Psoas muscle (tissue), 7 donors: ENCODE measurements at regions not wholly inside any gene's neighbourhood (a gene's known extent, or its start where the extent isn't known, plus 50 kb on each side); places are given as distances from the start of the nearest gene placed in this dataset.
"Not testable (repeated sequence)": the region's sequence is repeated elsewhere in the genome, so short reads cannot be mapped to it uniquely, and the experiment has no call there.

ENCODE experiments used
- ATAC-seq, 4 donors: fragments of 200-7000 bp; cut with Tn5 transposase; one replicate each; pipeline ENCODE4 v1.9.1; 2020; ENCODE audit warnings: moderate library complexity in 3 of 4, mild to moderate bottlenecking in 2 of 4
- DNase-seq, 2 donors: peaks; one replicate each; pipeline ENCODE4 v3.0.0-alpha.2; 2020
- H3K27ac ChIP-seq: fragments of 200-600 bp; one replicate; pipeline ENCODE4 v1.8.0; 2022
- H3K27me3 ChIP-seq, 3 donors: fragments of 200-600 bp in 1 of 3; one replicate each; pipeline versions ENCODE4 v1.6.1 to v1.8.0; 2013 to 2022; ENCODE audit warnings: low read length in 2 of 3, mild to moderate bottlenecking in 2 of 3, moderate library complexity in 1 of 3; ENCODE audit not compliant: insufficient read depth in 3 of 3
- H3K36me3 ChIP-seq, 2 donors: fragments of 200-600 bp in 1 of 2; one replicate each; pipeline versions ENCODE4 v1.6.1 to v1.8.0; 2013 to 2022; ENCODE audit warnings: low read depth in 1 of 2, mild to moderate bottlenecking in 1 of 2, moderate library complexity in 1 of 2; ENCODE audit not compliant: insufficient read depth in 1 of 2
- H3K4me1 ChIP-seq: fragments of 200-600 bp; one replicate; pipeline ENCODE4 v1.8.0; 2022
- H3K4me3 ChIP-seq: fragments of 200-600 bp; one replicate; pipeline ENCODE4 v1.8.0; 2022; ENCODE audit warnings: mild to moderate bottlenecking
- H3K9me3 ChIP-seq: fragments of 200-600 bp; one replicate; pipeline ENCODE4 v1.8.0; 2022
- WGBS, 3 donors: extraction: QIAGEN DNeasy Blood & Tissue Kit; methylation state at CpG; one replicate each; pipeline versions ENCODE4 v1.1.6 to v1.1.7; 2013; 5-methylcytosine and 5-hydroxymethylcytosine counted together
- intact Hi-C, 2 donors: fragments of 100-400 bp; cut with DNase I; formaldehyde crosslinking; loops; one replicate each; pipeline versions ENCODE4 v1.11.0 to v1.14.2; 2022
- TF ChIP-seq, protein P1 (sequence below): fragments of 200-600 bp; IDR thresholded peaks from one replicate; pipeline ENCODE4 v1.8.0; 2022; ENCODE audit warnings: antibody characterized with exemption
- donor health status: healthy with polysubstance abuse.
- donor health status: DM: no; HTN: no; CAD: no; lungs with moderate emphysema.
- donor health status: Bipolar disorder and iron deficiency.
- donor health status: healthy.
- donor health status: DM: yes; HTN: yes; CAD: no.
- donor health status: DM: no; HTN: no; CAD: no.
- donor health status: DM: yes; HTN: yes; CAD: no.

GRCh38 chr2:160753960-160754359 lies 260.4 kb upstream of the RBMS1 start:
- ATAC-seq (no peak), DNase-seq (no peak)
- Histone ChIP-seq H3K4me1 (no peaks in the 10 kb centered on the region), H3K4me3 (no peak overlapping the region), H3K27me3 (no peaks in the 10 kb centered on the region), H3K36me3 (no peaks in the 10 kb centered on the region), H3K9me3 (peaks cover 27% of the 10 kb centered on the region), H3K27ac (no peak overlapping the region)
- TF ChIP-seq, protein P1, sequence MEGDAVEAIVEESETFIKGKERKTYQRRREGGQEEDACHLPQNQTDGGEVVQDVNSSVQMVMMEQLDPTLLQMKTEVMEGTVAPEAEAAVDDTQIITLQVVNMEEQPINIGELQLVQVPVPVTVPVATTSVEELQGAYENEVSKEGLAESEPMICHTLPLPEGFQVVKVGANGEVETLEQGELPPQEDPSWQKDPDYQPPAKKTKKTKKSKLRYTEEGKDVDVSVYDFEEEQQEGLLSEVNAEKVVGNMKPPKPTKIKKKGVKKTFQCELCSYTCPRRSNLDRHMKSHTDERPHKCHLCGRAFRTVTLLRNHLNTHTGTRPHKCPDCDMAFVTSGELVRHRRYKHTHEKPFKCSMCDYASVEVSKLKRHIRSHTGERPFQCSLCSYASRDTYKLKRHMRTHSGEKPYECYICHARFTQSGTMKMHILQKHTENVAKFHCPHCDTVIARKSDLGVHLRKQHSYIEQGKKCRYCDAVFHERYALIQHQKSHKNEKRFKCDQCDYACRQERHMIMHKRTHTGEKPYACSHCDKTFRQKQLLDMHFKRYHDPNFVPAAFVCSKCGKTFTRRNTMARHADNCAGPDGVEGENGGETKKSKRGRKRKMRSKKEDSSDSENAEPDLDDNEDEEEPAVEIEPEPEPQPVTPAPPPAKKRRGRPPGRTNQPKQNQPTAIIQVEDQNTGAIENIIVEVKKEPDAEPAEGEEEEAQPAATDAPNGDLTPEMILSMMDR = no peak
- intact Hi-C loops = no loop called here

DNA sequence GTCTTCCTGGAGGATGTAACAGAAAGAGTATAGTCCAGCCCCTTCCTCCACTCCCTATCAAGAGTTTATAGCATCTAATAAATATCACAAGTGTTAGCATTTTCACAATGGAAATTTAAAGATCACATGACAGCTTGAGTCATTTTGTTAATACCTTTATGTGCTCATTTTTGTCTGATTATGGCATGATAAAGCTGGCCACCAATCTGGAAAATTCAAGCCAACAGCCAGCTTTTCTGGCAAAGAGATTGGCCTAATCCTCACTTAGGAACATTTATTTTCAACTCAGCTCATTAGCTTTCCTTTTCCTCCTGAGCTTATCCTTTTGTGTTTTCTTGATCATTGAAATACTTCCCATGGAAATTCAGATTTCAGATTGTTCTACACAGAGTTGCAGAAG lies 262.9 kb upstream of the RBMS1 start:
- DNase-seq (no peak), ATAC-seq (no peak)
- Histone ChIP-seq H3K4me3 (no peak overlapping the region), H3K4me1 (no peaks in the 10 kb centered on the region), H3K9me3 (peaks cover 27% of the 10 kb centered on the region), H3K27me3 (no peaks in the 10 kb centered on the region), H3K27ac (no peak overlapping the region), H3K36me3 (no peaks in the 10 kb centered on the region)
- TF ChIP-seq, protein P1 = no peak
- intact Hi-C loops = no loop called here

GRCh38 chr2:160762493-160763128 lies 269.0 kb upstream of the RBMS1 start:
- WGBS, 3 donors = 90 to 94% (median 93%) methylated on average over 26 of the region's 26 CpGs
- ATAC-seq, H3K4me1 ChIP-seq, H3K36me3 ChIP-seq, H3K27me3 ChIP-seq, intact Hi-C loops, H3K27ac ChIP-seq, H3K9me3 ChIP-seq, H3K4me3 ChIP-seq: not testable (repeated sequence)
- DNase-seq = peak in 1 of 2 donors; percentile 33

DNA sequence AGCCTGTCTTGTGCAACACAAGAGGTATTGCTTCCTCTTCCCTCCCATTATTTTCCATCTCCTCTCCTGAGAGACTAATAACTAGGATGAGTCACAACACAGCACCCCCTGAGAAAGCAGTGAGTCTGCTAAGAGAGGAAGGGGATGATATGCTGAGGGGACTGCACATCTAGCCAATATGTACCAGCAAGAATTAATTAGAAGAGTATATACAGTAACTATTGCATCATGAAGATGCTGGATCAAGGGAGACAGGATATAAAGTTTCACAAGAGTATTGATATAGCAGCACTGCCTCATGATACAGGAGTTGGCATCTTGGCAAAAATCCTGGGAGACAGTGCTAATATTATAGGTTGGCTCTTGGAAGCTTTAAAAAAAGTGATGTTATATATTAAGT lies 289.9 kb upstream of the RBMS1 start:
- TF ChIP-seq, protein P1 = no peak
- H3K36me3 ChIP-seq = no peaks in the 10 kb centered on the region
- no peak overlapping the region for H3K4me3 ChIP-seq
- peaks cover 0 to 4% (median 0%) of the 10 kb centered on the region in 3 donors for H3K27me3 ChIP-seq
- H3K27ac ChIP-seq = no peak overlapping the region
- DNase-seq = no peak
- H3K9me3 ChIP-seq = peaks cover 5% of the 10 kb centered on the region
- intact Hi-C loops = no loop called here
- H3K4me1 ChIP-seq = no peaks in the 10 kb centered on the region
- no peak for ATAC-seq

GRCh38 chr2:160784034-160784433 lies 290.4 kb upstream of the RBMS1 start:
- Histone ChIP-seq H3K27ac (no peak overlapping the region), H3K4me3 (no peak overlapping the region), H3K9me3 (peaks cover 2% of the 10 kb centered on the region), H3K36me3 (no peaks in the 10 kb centered on the region), H3K4me1 (no peaks in the 10 kb centered on the region), H3K27me3 (peaks cover 0 to 4% (median 0%) of the 10 kb centered on the region in 3 donors)
- intact Hi-C loops = no loop called here
- ATAC-seq = no peak
- WGBS, 3 donors = 91 to 94% (median 92%) methylated on average over 3 of the region's 3 CpGs
- no peak for DNase-seq
- TF ChIP-seq, protein P1 = no peak
